Esophagus muscularis mucosa (tissue), 3 donors: ENCODE measurements at regions not wholly inside any gene's neighbourhood (a gene's known extent, or its start where the extent isn't known, plus 50 kb on each side); places are given as distances from the start of the nearest gene placed in this dataset.

Experiments
- POLR2A ChIP-seq: fragments of 450-650 bp; IDR thresholded peaks from one replicate; pipeline ENCODE4 v1.6.1; 2017; ENCODE audit warnings: antibody characterized with exemption, moderate library complexity, mild to moderate bottlenecking, low read depth
- TF ChIP-seq, protein P1 (sequence below), 3 experiments: fragments of 200-600 bp in 2 of 3; fragments of 450-650 bp in 1 of 3; sonication (generic) in 2 of 3; IDR thresholded peaks; one replicate each; pipeline ENCODE4 v1.5.1; 2017 to 2019; ENCODE audit warnings: antibody characterized with exemption in 3 of 3, mild to moderate bottlenecking in 2 of 3, moderate library complexity in 1 of 3

DNA sequence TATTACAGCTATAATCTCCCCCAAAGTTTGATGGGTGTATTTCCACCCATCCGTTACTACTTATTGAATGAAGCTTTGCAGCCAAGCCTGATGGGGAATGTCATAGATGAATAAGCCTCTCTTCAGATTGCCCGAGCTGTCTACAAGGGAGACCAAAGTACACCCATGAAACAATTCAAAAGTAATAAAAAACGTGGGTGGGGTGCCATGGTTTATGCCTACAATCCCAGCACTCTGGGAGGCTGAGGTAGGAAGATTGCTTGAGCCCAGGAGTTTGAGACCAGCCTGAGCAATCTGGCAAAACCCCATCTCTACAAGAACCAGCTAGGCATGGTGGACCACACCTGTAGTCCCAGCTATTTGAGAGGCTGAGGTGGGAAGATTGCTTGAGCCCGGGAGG, 419.2 kb downstream of the FGF9 start:
- TF ChIP-seq, protein P1, sequence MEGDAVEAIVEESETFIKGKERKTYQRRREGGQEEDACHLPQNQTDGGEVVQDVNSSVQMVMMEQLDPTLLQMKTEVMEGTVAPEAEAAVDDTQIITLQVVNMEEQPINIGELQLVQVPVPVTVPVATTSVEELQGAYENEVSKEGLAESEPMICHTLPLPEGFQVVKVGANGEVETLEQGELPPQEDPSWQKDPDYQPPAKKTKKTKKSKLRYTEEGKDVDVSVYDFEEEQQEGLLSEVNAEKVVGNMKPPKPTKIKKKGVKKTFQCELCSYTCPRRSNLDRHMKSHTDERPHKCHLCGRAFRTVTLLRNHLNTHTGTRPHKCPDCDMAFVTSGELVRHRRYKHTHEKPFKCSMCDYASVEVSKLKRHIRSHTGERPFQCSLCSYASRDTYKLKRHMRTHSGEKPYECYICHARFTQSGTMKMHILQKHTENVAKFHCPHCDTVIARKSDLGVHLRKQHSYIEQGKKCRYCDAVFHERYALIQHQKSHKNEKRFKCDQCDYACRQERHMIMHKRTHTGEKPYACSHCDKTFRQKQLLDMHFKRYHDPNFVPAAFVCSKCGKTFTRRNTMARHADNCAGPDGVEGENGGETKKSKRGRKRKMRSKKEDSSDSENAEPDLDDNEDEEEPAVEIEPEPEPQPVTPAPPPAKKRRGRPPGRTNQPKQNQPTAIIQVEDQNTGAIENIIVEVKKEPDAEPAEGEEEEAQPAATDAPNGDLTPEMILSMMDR (IDR thresholded peaks at IDR 0.05): no peak
- no peak for TF ChIP-seq POLR2A
